ENCODE measurements at regions not wholly inside any gene's neighbourhood (a gene's known extent, or its start where the extent isn't known, plus 50 kb on each side); places are given as distances from the start of the nearest gene placed in this dataset.

GRCh38 chr1:115409094-115410015 lies 71.3 kb upstream of the NGF start:
- TF ChIP-seq POLR2A (IDR thresholded peaks at IDR 0.05), result no peak
- no peak for TF ChIP-seq CTCF (IDR thresholded peaks at IDR 0.05 in 4 of 5, conservative IDR thresholded peaks at IDR 0.05 in 1 of 5)

All from gastrocnemius medialis (tissue), 4 donors.